Glutamatergic neuron (in vitro differentiated cells): ENCODE measurements at regions not wholly inside any gene's neighbourhood (a gene's known extent, or its start where the extent isn't known, plus 50 kb on each side); places are given as distances from the start of the nearest gene placed in this dataset.

ENCODE experiments used
- DNase-seq: peaks from one replicate; pipeline ENCODE4 v3.0.0; 2022
- H3K27ac Mint-ChIP-seq: one replicate; pipeline ENCODE4 v1.8.0; 2020; ENCODE audit warnings: mild to moderate bottlenecking, mixed read lengths, inconsistent platforms; ENCODE audit not compliant: unreplicated experiment
- H3K27me3 Mint-ChIP-seq: one replicate; pipeline ENCODE4 v1.8.0; 2020; ENCODE audit warnings: mild to moderate bottlenecking, moderate library complexity, mixed read lengths, inconsistent platforms; ENCODE audit not compliant: unreplicated experiment
- H3K36me3 Mint-ChIP-seq: one replicate; pipeline ENCODE4 v1.8.0; 2020; ENCODE audit warnings: mild to moderate bottlenecking, mixed read lengths, inconsistent platforms; ENCODE audit not compliant: unreplicated experiment
- H3K4me1 Mint-ChIP-seq: one replicate; pipeline ENCODE4 v1.8.0; 2020; ENCODE audit warnings: mild to moderate bottlenecking, low read depth, mixed read lengths, inconsistent platforms; ENCODE audit not compliant: unreplicated experiment
- H3K4me3 Mint-ChIP-seq: one replicate; pipeline ENCODE4 v1.8.0; 2020; ENCODE audit warnings: mild to moderate bottlenecking, mixed read lengths, inconsistent platforms; ENCODE audit not compliant: unreplicated experiment
- H3K9me3 Mint-ChIP-seq: one replicate; pipeline ENCODE4 v1.8.0; 2020; ENCODE audit warnings: mild to moderate bottlenecking, moderate library complexity, mixed read lengths, inconsistent platforms; ENCODE audit not compliant: unreplicated experiment
- TF ChIP-seq, protein P1 (sequence below): fragments of 200-600 bp; sonication (generic); IDR thresholded peaks from one replicate; pipeline ENCODE4 v1.5.0; 2021; ENCODE audit not compliant: partially characterized antibody, unreplicated experiment

GRCh38 chr5:138665261-138665660 lies 88.0 kb upstream of the CTNNA1 start:
- peaks cover 3% of the 10 kb centered on the region for H3K9me3 Mint-ChIP-seq
- DNase-seq, result no peak
- TF ChIP-seq, protein P1, sequence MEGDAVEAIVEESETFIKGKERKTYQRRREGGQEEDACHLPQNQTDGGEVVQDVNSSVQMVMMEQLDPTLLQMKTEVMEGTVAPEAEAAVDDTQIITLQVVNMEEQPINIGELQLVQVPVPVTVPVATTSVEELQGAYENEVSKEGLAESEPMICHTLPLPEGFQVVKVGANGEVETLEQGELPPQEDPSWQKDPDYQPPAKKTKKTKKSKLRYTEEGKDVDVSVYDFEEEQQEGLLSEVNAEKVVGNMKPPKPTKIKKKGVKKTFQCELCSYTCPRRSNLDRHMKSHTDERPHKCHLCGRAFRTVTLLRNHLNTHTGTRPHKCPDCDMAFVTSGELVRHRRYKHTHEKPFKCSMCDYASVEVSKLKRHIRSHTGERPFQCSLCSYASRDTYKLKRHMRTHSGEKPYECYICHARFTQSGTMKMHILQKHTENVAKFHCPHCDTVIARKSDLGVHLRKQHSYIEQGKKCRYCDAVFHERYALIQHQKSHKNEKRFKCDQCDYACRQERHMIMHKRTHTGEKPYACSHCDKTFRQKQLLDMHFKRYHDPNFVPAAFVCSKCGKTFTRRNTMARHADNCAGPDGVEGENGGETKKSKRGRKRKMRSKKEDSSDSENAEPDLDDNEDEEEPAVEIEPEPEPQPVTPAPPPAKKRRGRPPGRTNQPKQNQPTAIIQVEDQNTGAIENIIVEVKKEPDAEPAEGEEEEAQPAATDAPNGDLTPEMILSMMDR, result no peak
- H3K4me1 Mint-ChIP-seq, result peaks cover 25% of the 10 kb centered on the region
- H3K4me3 Mint-ChIP-seq, result no peak overlapping the region
- peaks cover 3% of the 10 kb centered on the region for H3K27me3 Mint-ChIP-seq
- no peaks in the 10 kb centered on the region for H3K36me3 Mint-ChIP-seq
- H3K27ac Mint-ChIP-seq, result peak overlapping the region; percentile 95

DNA sequence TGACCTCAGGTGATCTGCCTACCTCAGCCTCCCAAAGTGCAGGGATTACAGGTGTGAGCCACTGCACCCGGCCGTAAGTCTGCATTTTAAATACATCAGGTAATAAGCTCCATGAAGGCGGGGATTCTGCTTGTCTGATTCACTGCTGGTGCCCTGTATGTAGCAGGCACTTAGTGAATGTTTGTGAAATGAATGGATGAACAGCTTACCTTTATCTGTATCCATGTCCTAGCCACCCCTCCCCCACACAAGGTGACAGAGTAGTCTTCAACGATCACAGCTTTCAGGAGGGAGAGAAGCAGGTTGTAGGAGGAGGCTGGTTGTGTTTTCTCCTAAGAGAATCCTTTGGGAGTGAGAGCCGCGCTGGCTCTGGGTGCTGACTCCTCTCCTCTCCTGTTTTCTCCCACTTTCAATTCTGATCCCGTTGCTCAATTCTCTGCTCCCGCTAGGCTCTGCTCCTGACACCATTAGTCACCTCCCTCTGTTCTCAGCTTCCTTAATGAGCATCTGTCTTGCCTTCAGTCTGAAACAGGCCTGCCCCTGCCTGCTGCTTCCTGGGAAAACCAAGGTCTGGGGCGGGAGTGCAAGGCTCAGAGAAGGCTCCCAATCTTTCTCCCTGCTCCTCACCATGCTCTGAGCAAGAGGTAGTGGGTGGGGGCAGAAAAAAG lies 88.8 kb upstream of the CTNNA1 start:
- DNase-seq, result peak; percentile 43
- TF ChIP-seq, protein P1, result no peak
- Mint-ChIP-seq H3K36me3 (no peaks in the 10 kb centered on the region), H3K9me3 (peaks cover 3% of the 10 kb centered on the region), H3K27me3 (peaks cover 3% of the 10 kb centered on the region), H3K4me1 (peaks cover 28% of the 10 kb centered on the region), H3K27ac (peak overlapping the region; percentile 95), H3K4me3 (peak overlapping the region; percentile 61)

DNA sequence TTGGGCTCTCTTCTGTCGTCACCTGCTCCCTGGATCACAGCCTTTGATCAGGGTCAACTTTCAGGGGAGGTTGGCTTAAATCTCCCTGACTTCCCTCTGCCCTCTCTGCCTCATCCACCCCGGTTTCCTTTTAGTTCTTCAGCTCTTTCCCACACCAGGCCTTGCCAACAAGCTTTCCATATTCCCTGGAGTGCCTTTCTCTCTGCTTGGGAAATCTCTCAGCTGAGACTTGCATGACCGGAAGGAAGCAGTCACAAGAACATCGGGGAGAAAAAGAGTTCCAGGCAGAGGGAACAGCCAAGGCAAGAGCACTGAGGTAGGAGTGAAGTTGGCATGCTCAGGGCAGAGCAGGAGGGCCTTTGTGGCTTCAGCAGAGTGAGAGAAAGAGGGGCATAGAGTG lies 88.4 kb upstream of the HSPA9 start:
- no peak for DNase-seq
- H3K36me3 Mint-ChIP-seq, result no peaks in the 10 kb centered on the region
- peak overlapping the region; percentile 71 for H3K4me3 Mint-ChIP-seq
- peak overlapping the region; percentile 95 for H3K27ac Mint-ChIP-seq
- TF ChIP-seq, protein P1, result no peak
- peaks cover 3% of the 10 kb centered on the region for H3K27me3 Mint-ChIP-seq
- peaks cover 32% of the 10 kb centered on the region for H3K4me1 Mint-ChIP-seq
- peaks cover 3% of the 10 kb centered on the region for H3K9me3 Mint-ChIP-seq

DNA sequence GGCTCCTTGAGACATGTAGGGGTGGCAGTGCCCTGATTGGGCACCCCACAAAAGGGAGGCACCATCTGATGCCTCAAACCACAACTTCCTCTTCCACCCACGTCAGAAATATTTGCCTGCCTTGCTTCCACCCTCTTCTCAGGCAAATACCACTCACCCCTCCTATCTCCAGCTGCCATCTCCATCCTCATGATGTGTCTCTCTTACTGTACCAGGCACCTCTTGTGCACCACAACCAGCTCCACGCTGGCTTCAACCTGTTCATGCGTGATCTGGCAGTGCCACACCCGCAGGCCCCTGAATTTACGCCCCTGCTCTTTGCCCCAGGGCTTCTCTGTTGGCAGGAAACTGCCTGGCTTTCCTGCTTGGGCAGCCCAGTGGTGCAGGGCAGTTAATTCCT lies 87.8 kb upstream of the HSPA9 start:
- no peaks in the 10 kb centered on the region for H3K36me3 Mint-ChIP-seq
- H3K9me3 Mint-ChIP-seq, result peaks cover 3% of the 10 kb centered on the region
- no peak overlapping the region for H3K4me3 Mint-ChIP-seq
- peak overlapping the region; percentile 31 for H3K27ac Mint-ChIP-seq
- TF ChIP-seq, protein P1, result no peak
- peaks cover 32% of the 10 kb centered on the region for H3K4me1 Mint-ChIP-seq
- peaks cover 3% of the 10 kb centered on the region for H3K27me3 Mint-ChIP-seq
- DNase-seq, result no peak

GRCh38 chr5:138662599-138662998 lies 87.4 kb upstream of the HSPA9 start:
- Mint-ChIP-seq H3K4me3 (no peak overlapping the region), H3K4me1 (peaks cover 32% of the 10 kb centered on the region), H3K27ac (peak overlapping the region; percentile 62), H3K36me3 (no peaks in the 10 kb centered on the region), H3K9me3 (peaks cover 3% of the 10 kb centered on the region), H3K27me3 (peaks cover 3% of the 10 kb centered on the region)
- DNase-seq, result no peak
- TF ChIP-seq, protein P1, result no peak
